WTC11 (cell line): ENCODE measurements at regions not wholly inside any gene's neighbourhood (a gene's known extent, or its start where the extent isn't known, plus 50 kb on each side); places are given as distances from the start of the nearest gene placed in this dataset.

ENCODE experiments used
- ATAC-seq: fragments of 200-7000 bp; cut with Tn5 transposase; 2 replicates; pipeline ENCODE4 v1.10.0; 2021; ENCODE audit warnings: mild to moderate bottlenecking, moderate library complexity
- CTCF ChIA-PET: fragments of 300-600 bp; sonication (Branson Sonifier 250); formaldehyde crosslinking; loops from one replicate; lab custom pipeline; 2021; ENCODE audit warnings: antibody characterized with exemption; lab: Charles Lee
- POLR2A ChIA-PET: fragments of 350-600 bp; sonication (Branson Sonifier 250); formaldehyde crosslinking; loops from one replicate; lab custom pipeline; 2021; ENCODE audit warnings: antibody characterized with exemption; lab: Charles Lee
- DNase-seq: peaks from one replicate; pipeline ENCODE4 v3.0.0; 2021; ENCODE audit warnings: low spot score
- H3K27ac Mint-ChIP-seq: 2 replicates; pipeline ENCODE4 v1.8.0; 2021; ENCODE audit warnings: mixed read lengths
- H3K27me3 Mint-ChIP-seq: 2 replicates; pipeline ENCODE4 v1.8.0; 2021; ENCODE audit warnings: low read depth, mild to moderate bottlenecking, moderate library complexity, mixed read lengths
- H3K36me3 Mint-ChIP-seq: 2 replicates; pipeline ENCODE4 v1.8.0; 2021; ENCODE audit warnings: mixed read lengths
- H3K4me1 Mint-ChIP-seq: 2 replicates; pipeline ENCODE4 v1.8.0; 2022; ENCODE audit warnings: mixed read lengths
- H3K4me3 Mint-ChIP-seq: 2 replicates; pipeline ENCODE4 v1.8.0; 2021; ENCODE audit warnings: mild to moderate bottlenecking, moderate library complexity, mixed read lengths
- H3K9me3 Mint-ChIP-seq: 2 replicates; pipeline ENCODE4 v1.8.0; 2021; ENCODE audit warnings: mixed read lengths
- AFF4 ChIP-seq: sonication (generic); formaldehyde crosslinking; IDR thresholded peaks from 2 replicates; pipeline ENCODE4 v1.8.1; 2023; ENCODE audit warnings: mild to moderate bottlenecking, missing genetic modification reagents, borderline replicate concordance
- CBFB ChIP-seq: sonication (generic); formaldehyde crosslinking; IDR thresholded peaks from 2 replicates; pipeline ENCODE4 v1.8.1; 2022; ENCODE audit warnings: mild to moderate bottlenecking, low read depth, missing genetic modification reagents
- E2F5 ChIP-seq: sonication (generic); formaldehyde crosslinking; IDR thresholded peaks from 2 replicates; pipeline ENCODE4 v1.8.1; 2022; ENCODE audit warnings: mild to moderate bottlenecking, moderate library complexity, missing genetic modification reagents
- ELF4 ChIP-seq: sonication (generic); formaldehyde crosslinking; IDR thresholded peaks from 2 replicates; pipeline ENCODE4 v1.8.1; 2022; ENCODE audit warnings: low read depth, mild to moderate bottlenecking, moderate library complexity, missing genetic modification reagents
- EMX1 ChIP-seq: fragments of 250-450 bp; sonication (Bioruptor Pico); IDR thresholded peaks from 2 replicates; pipeline ENCODE4 v1.8.0; 2021; ENCODE audit warnings: mild to moderate bottlenecking
- GRHL2 ChIP-seq: fragments of 250-450 bp; sonication (Bioruptor Pico); IDR thresholded peaks from 2 replicates; pipeline ENCODE4 v1.8.0; 2022; ENCODE audit warnings: mild to moderate bottlenecking, moderate library complexity; ENCODE audit not compliant: insufficient replicate concordance, severe bottlenecking
- HMGA2 ChIP-seq: fragments of 250-450 bp; sonication (Bioruptor Pico); IDR thresholded peaks from 2 replicates; pipeline ENCODE4 v1.4.0; 2021; ENCODE audit warnings: mild to moderate bottlenecking, moderate library complexity
- IRF1 ChIP-seq: sonication (generic); formaldehyde crosslinking; IDR thresholded peaks from 2 replicates; pipeline ENCODE4 v1.8.0; 2023; ENCODE audit warnings: missing genetic modification reagents
- JUN ChIP-seq: sonication (generic); formaldehyde crosslinking; IDR thresholded peaks from 2 replicates; pipeline ENCODE4 v1.8.0; 2023; ENCODE audit warnings: mild to moderate bottlenecking, missing genetic modification reagents
- PRDM15 ChIP-seq: sonication (generic); formaldehyde crosslinking; IDR thresholded peaks from 2 replicates; pipeline ENCODE4 v1.8.0; 2022; ENCODE audit warnings: missing genetic modification reagents
- TEAD4 ChIP-seq: sonication (generic); formaldehyde crosslinking; IDR thresholded peaks from 2 replicates; pipeline ENCODE4 v1.8.0; 2022; ENCODE audit warnings: mild to moderate bottlenecking, missing genetic modification reagents
- ZNF121 ChIP-seq: sonication (generic); formaldehyde crosslinking; IDR thresholded peaks from 2 replicates; pipeline ENCODE4 v1.8.0; 2023; ENCODE audit warnings: missing genetic modification reagents
- ZNF263 ChIP-seq: sonication (generic); formaldehyde crosslinking; IDR thresholded peaks from 2 replicates; pipeline ENCODE4 v1.8.1; 2022; ENCODE audit warnings: low read depth, mild to moderate bottlenecking, moderate library complexity, missing genetic modification reagents

- no peak for TF ChIP-seq PRDM15
- no peak for TF ChIP-seq JUN (CRISPR knock-in tag)
- TF ChIP-seq AFF4 = no peak
- TF ChIP-seq, all 79 proteins: peak for 0
These were observed 1248.8 kb upstream of the SLC10A2 start (continued) for GRCh38 chr13:104314926-104315535.

GRCh38 chr13:104314321-104314720 is 1248.1 kb upstream of the SLC10A2 start:
- Mint-ChIP-seq H3K36me3 (peaks cover 18% of the 10 kb centered on the region), H3K27me3 (no peaks in the 10 kb centered on the region)
- POLR2A ChIA-PET = no interaction called here
- TF ChIP-seq HMGA2 (CRISPR knock-in tag) (peak; percentile 96), ZNF263 (CRISPR knock-in tag) (no peak)
- TF ChIP-seq, all 79 proteins: peak for 1
- ATAC-seq (no peak), DNase-seq (no peak)
- H3K4me1 Mint-ChIP-seq = no peaks in the 10 kb centered on the region
- CTCF ChIA-PET = no interaction called here
- H3K9me3 Mint-ChIP-seq = peaks cover 30% of the 10 kb centered on the region
- H3K4me3 Mint-ChIP-seq = no peak overlapping the region
- H3K27ac Mint-ChIP-seq = no peak overlapping the region

- H3K9me3 Mint-ChIP-seq = peaks cover 36% of the 10 kb centered on the region
- TF ChIP-seq ELF4 (CRISPR knock-in tag) (no peak), CBFB (CRISPR knock-in tag) (no peak), ZNF121 (CRISPR knock-in tag) (no peak), GRHL2 (CRISPR knock-in tag) (no peak), TEAD4 (CRISPR knock-in tag) (no peak), EMX1 (no peak), IRF1 (no peak), E2F5 (no peak)
- ATAC-seq (no peak), DNase-seq (no peak)
- ChIA-PET POLR2A (interaction anchor here (0.6 kb wide), 1 partner anchor 475 kb away, joined by 4 read pairs; no protein-coding TSS in a partner anchor), CTCF (no interaction called here)
- H3K4me1 Mint-ChIP-seq = no peaks in the 10 kb centered on the region
- H3K4me3 Mint-ChIP-seq = no peak overlapping the region
- peaks cover 18% of the 10 kb centered on the region for H3K36me3 Mint-ChIP-seq
- H3K27me3 Mint-ChIP-seq = no peaks in the 10 kb centered on the region; the same call in 1 of the 2 replicates
- no peak overlapping the region for H3K27ac Mint-ChIP-seq
These were observed 1244.6 kb upstream of the SLC10A2 start for GRCh38 chr13:104310861-104311260.
